Heart left ventricle (tissue), 16 donors: ENCODE measurements at regions not wholly inside any gene's neighbourhood (a gene's known extent, or its start where the extent isn't known, plus 50 kb on each side); places are given as distances from the start of the nearest gene placed in this dataset.

Experiments
- ATAC-seq, 4 donors: fragments of 200-7000 bp; cut with Tn5 transposase; one replicate each; pipeline ENCODE4 v1.9.1; 2020 to 2022; ENCODE audit warnings: moderate library complexity in 4 of 4, mild to moderate bottlenecking in 3 of 4, moderate number of reproducible peaks in 1 of 4
- DNase-seq, 5 donors: peaks; one replicate each; pipeline ENCODE4 v3.0.0-alpha.2; 2020
- H3K27ac ChIP-seq, 12 donors: fragments of 200-600 bp; sonication (generic) in 4 of 12; one replicate each; pipeline versions ENCODE4 v1.5.0 to v1.8.0; 2016 to 2022; ENCODE audit warnings: mild to moderate bottlenecking in 2 of 12
- H3K27me3 ChIP-seq, 9 donors: fragments of 200-600 bp; sonication (generic) in 2 of 9; one replicate each; pipeline versions ENCODE4 v1.5.1 to v1.8.0; 2016 to 2022; ENCODE audit warnings: mild to moderate bottlenecking in 3 of 9
- H3K36me3 ChIP-seq, 9 donors: fragments of 200-600 bp; sonication (generic) in 2 of 9; one replicate each; pipeline versions ENCODE4 v1.5.0 to v1.8.0; 2018 to 2022; ENCODE audit warnings: mild to moderate bottlenecking in 2 of 9
- H3K4me1 ChIP-seq, 12 donors: fragments of 200-600 bp; sonication (generic) in 4 of 12; one replicate each; pipeline versions ENCODE4 v1.5.0 to v1.8.0; 2016 to 2022; ENCODE audit warnings: mild to moderate bottlenecking in 3 of 12
- H3K4me3 ChIP-seq, 12 donors: fragments of 200-600 bp; sonication (generic) in 4 of 12; one replicate each; pipeline versions ENCODE4 v1.5.0 to v1.8.0; 2017 to 2022; ENCODE audit warnings: mild to moderate bottlenecking in 9 of 12, moderate library complexity in 4 of 12
- H3K9me3 ChIP-seq, 12 donors: fragments of 200-600 bp; sonication (generic) in 4 of 12; one replicate each; pipeline versions ENCODE4 v1.5.0 to v1.8.0; 2016 to 2022; ENCODE audit warnings: mild to moderate bottlenecking in 1 of 12
- CTCF ChIP-seq, 12 donors: fragments of 200-600 bp; sonication (generic) in 4 of 12; IDR thresholded peaks; one replicate each; pipeline versions ENCODE4 v1.5.0 to v1.8.0; 2018 to 2022; ENCODE audit warnings: antibody characterized with exemption in 12 of 12, mild to moderate bottlenecking in 5 of 12
- POLR2A ChIP-seq, 2 donors: fragments of 450-650 bp; IDR thresholded peaks; one replicate each; pipeline ENCODE4 v1.6.1; 2017; ENCODE audit warnings: antibody characterized with exemption in 2 of 2, mild to moderate bottlenecking in 2 of 2, moderate library complexity in 2 of 2
- WGBS, 4 donors: extraction: QIAGEN DNeasy Blood & Tissue Kit in 2 of 4; methylation state at CpG; one replicate each; pipeline versions ENCODE4 v1.1.5 to v1.1.7; 2013 to 2018; 5-methylcytosine and 5-hydroxymethylcytosine counted together
- intact Hi-C, 10 donors: fragments of 100-400 bp; cut with DNase I; formaldehyde crosslinking; loops; one replicate each; pipeline versions ENCODE4 v1.11.1 to v1.14.2; 2022
- donor health status: ischemic (EF 13 %, LVEDD 7.1; RV severe dilation, severe dysfunction).
- donor health status: healthy with polysubstance abuse.
- donor health status: DM: no; HTN: yes; CAD: no.
- donor health status: DM: no; HTN: no; CAD: no.
- donor health status: ischemic (EF 25% LVEDD 6.9; RV normal size, moderate dysfunction).
- donor health status: ischemic (EF 25% LVEDD 5.7; RV mildly dilated, moderate dysfunction).
- donor health status: healthy.
- donor health status: DM: yes; HTN: yes; CAD: no.
- donor health status: ischemic (EF 35%, LVEDD 5.7; RV mildly dilated, moderate dysfunction).
- donor health status: nonischemic (EF 11% LVEDD 7.7; RV severe dilation, severe dysfunction).
- donor health status: DM: yes; HTN: yes; CAD: no.
- donor health status: PGD.
- donor health status: ischemic (EF 29% LVEDD 5.4; RV normal size, mild dysfunction).
- donor health status: nonischemic (EF 23%, LVEDD 6.1; RV moderate dilation, normal function).

DNA sequence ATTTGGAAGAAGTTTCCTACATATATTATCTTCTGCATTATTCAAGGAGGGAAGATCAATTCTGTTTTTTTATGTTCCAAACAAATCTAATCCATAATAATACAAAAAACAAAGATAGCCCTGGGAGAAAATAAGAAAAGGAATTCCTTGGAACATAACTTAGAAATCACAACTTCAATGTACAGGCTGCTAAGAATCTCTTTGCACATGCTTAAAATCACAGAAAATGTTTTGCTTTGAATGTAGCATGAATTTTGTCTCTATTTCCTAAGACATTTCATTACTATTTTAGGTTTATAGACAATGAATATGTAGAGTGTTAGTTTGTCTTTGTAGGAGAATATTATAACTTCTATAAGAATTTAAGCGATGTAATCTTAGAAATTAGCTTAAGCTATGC lies 700.1 kb downstream of the RNF144B start:
- WGBS, 4 donors = 89 to 98% (median 92%) methylated on average over 1 of the region's 1 CpG
- Histone ChIP-seq H3K4me1 (peaks cover 0 to 6% (median 0%) of the 10 kb centered on the region in 12 donors), H3K36me3 (no peaks in the 10 kb centered on the region), H3K4me3 (no peak overlapping the region), H3K27ac (no peak overlapping the region), H3K27me3 (no peaks in the 10 kb centered on the region), H3K9me3 (no peaks in the 10 kb centered on the region)
- ATAC-seq (no peak), DNase-seq (no peak)
- intact Hi-C loops = no loop called here
- no peak for TF ChIP-seq POLR2A (IDR thresholded peaks at IDR 0.05)
- TF ChIP-seq CTCF (IDR thresholded peaks at IDR 0.05) = no peak

DNA sequence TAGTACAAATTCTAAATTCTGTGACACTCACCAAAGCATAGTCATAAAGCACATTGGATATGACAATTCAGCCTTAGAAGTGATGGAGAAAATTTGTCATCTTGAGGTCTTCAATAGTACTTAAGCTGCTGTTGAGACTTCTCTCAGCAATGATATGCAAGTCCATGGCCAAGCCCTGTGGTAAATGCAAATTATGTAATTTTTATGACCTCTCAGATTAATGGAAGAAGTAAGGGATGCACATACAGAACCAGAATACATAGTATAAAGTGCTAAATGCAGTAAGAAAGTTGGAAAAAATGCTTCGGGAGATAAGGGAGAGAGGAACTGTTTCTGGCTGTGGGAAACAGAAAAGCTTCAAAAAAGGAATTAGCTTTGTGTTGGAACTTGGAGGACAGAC lies 700.7 kb downstream of the RNF144B start:
- intact Hi-C loops = no loop called here
- no peak overlapping the region for H3K4me3 ChIP-seq
- ATAC-seq (no peak), DNase-seq (no peak)
- TF ChIP-seq CTCF (IDR thresholded peaks at IDR 0.05) (no peak), POLR2A (IDR thresholded peaks at IDR 0.05) (no peak)
- H3K4me1 ChIP-seq = peaks cover 0 to 6% (median 0%) of the 10 kb centered on the region in 12 donors
- H3K27ac ChIP-seq = no peak overlapping the region
- no peaks in the 10 kb centered on the region for H3K36me3 ChIP-seq
- no peaks in the 10 kb centered on the region for H3K27me3 ChIP-seq
- no peaks in the 10 kb centered on the region for H3K9me3 ChIP-seq
- WGBS, 4 donors = 65 to 71% (median 68%) methylated on average over 1 of the region's 1 CpG

GRCh38 chr6:19100752-19101151 lies 713.6 kb downstream of the RNF144B start:
- no peaks in the 10 kb centered on the region for H3K27me3 ChIP-seq
- no peaks in the 10 kb centered on the region for H3K4me1 ChIP-seq
- 85 to 93% (median 89%) methylated on average over 4 of the region's 4 CpGs for whole genome bisulfite sequencing, 4 donors
- no peak for ATAC-seq
- TF ChIP-seq POLR2A (IDR thresholded peaks at IDR 0.05) (no peak), CTCF (IDR thresholded peaks at IDR 0.05) (no peak)
- H3K27ac ChIP-seq = no peak overlapping the region
- peaks cover 0 to 27% (median 3%) of the 10 kb centered on the region in 12 donors for H3K9me3 ChIP-seq
- no peak for DNase-seq
- no peak overlapping the region for H3K4me3 ChIP-seq
- intact Hi-C loops = no loop called here
- H3K36me3 ChIP-seq = no peaks in the 10 kb centered on the region

- DNase-seq = no peak
- intact Hi-C loops = no loop called here
- Histone ChIP-seq H3K9me3 (peaks cover 0 to 48% (median 7%) of the 10 kb centered on the region in 12 donors), H3K27ac (no peak overlapping the region), H3K36me3 (no peaks in the 10 kb centered on the region), H3K4me3 (no peak overlapping the region), H3K4me1 (no peaks in the 10 kb centered on the region), H3K27me3 (no peaks in the 10 kb centered on the region)
- no peak for ATAC-seq
- no peak for TF ChIP-seq CTCF (IDR thresholded peaks at IDR 0.05)
- no peak for TF ChIP-seq POLR2A (IDR thresholded peaks at IDR 0.05)
- 76 to 84% (median 81%) methylated on average over 1 to 3 of the region's 3 CpGs for WGBS, 4 donors
Observed at GRCh38 chr6:19102936-19103335, 715.8 kb downstream of the RNF144B start.
